SK-N-SH treated with all-trans-retinoic acid at 6 μM for 48 hours (cell line): ENCODE measurements at regions not wholly inside any gene's neighbourhood (a gene's known extent, or its start where the extent isn't known, plus 50 kb on each side); places are given as distances from the start of the nearest gene placed in this dataset.

Experiments
- ATAC-seq: fragments of 200-7000 bp; cut with Tn5 transposase; 3 replicates; pipeline ENCODE4 v1.9.1; 2020; ENCODE audit warnings: mild to moderate bottlenecking, moderate library complexity
- ARNTL ChIP-seq: fragments of 450-650 bp; formaldehyde crosslinking; IDR thresholded peaks from 2 replicates; pipeline ENCODE4 v1.5.0; 2020; ENCODE audit warnings: low read depth, mild to moderate bottlenecking, moderate library complexity, borderline replicate concordance
- BACH2 ChIP-seq: fragments of 250-450 bp; sonication (Bioruptor Pico); IDR thresholded peaks from 2 replicates; pipeline ENCODE4 v1.9.0; 2021; ENCODE audit warnings: mild to moderate bottlenecking, borderline replicate concordance
- CREB5 ChIP-seq: fragments of 250-450 bp; sonication (Bioruptor Pico); IDR thresholded peaks from 2 replicates; pipeline ENCODE4 v1.5.1; 2020; ENCODE audit warnings: low read depth, mild to moderate bottlenecking, moderate library complexity
- CSDC2 ChIP-seq: fragments of 250-450 bp; sonication (Bioruptor Pico); IDR thresholded peaks from 2 replicates; pipeline ENCODE4 v1.5.0; 2020; ENCODE audit warnings: mild to moderate bottlenecking, moderate library complexity
- CSRNP3 ChIP-seq: fragments of 250-450 bp; sonication (Bioruptor Pico); IDR thresholded peaks from 2 replicates; pipeline ENCODE4 v1.5.1; 2021; ENCODE audit warnings: mild to moderate bottlenecking, moderate library complexity
- ESRRG ChIP-seq: fragments of 250-450 bp; sonication (Bioruptor Pico); IDR thresholded peaks from 2 replicates; pipeline ENCODE4 v1.6.1; 2021; ENCODE audit warnings: mild to moderate bottlenecking
- GLIS3 ChIP-seq: fragments of 250-450 bp; sonication (Bioruptor Pico); IDR thresholded peaks from 2 replicates; pipeline ENCODE4 v1.5.0; 2020; ENCODE audit warnings: mild to moderate bottlenecking, moderate library complexity
- ISL1 ChIP-seq: fragments of 250-450 bp; sonication (Bioruptor Pico); IDR thresholded peaks from 2 replicates; pipeline ENCODE4 v2.1.2; 2022; ENCODE audit warnings: mild to moderate bottlenecking, moderate library complexity
- OSR1 ChIP-seq: fragments of 250-450 bp; sonication (Bioruptor Pico); IDR thresholded peaks from 2 replicates; pipeline ENCODE4 v1.8.0; 2022; ENCODE audit warnings: moderate library complexity, mild to moderate bottlenecking, inconsistent platforms
- PATZ1 ChIP-seq: fragments of 250-450 bp; sonication (Bioruptor Pico); IDR thresholded peaks from 2 replicates; pipeline ENCODE4 v1.8.0; 2020; ENCODE audit warnings: mild to moderate bottlenecking, moderate library complexity, borderline replicate concordance
- POU6F1 ChIP-seq: fragments of 250-450 bp; sonication (Bioruptor Pico); IDR thresholded peaks from 2 replicates; pipeline ENCODE4 v1.8.0; 2021; ENCODE audit warnings: low read depth, mild to moderate bottlenecking, moderate library complexity, borderline replicate concordance
- PPARA ChIP-seq: fragments of 250-450 bp; sonication (Bioruptor Pico); IDR thresholded peaks from 2 replicates; pipeline ENCODE4 v1.5.0; 2020; ENCODE audit warnings: mild to moderate bottlenecking, borderline replicate concordance
- RARB ChIP-seq: fragments of 250-450 bp; sonication (Bioruptor Pico); IDR thresholded peaks from 2 replicates; pipeline ENCODE4 v1.8.0; 2021; ENCODE audit warnings: mild to moderate bottlenecking, moderate library complexity
- SNAI2 ChIP-seq: fragments of 250-450 bp; sonication (Bioruptor Pico); IDR thresholded peaks from 2 replicates; pipeline ENCODE4 v1.5.0; 2020; ENCODE audit warnings: mild to moderate bottlenecking, moderate library complexity
- TCF4 ChIP-seq: fragments of 250-450 bp; sonication (Bioruptor Pico); IDR thresholded peaks from 2 replicates; pipeline ENCODE4 v1.8.0; 2021; ENCODE audit warnings: mild to moderate bottlenecking, moderate library complexity, borderline replicate concordance
- TOX ChIP-seq: fragments of 250-450 bp; sonication (Bioruptor Pico); IDR thresholded peaks from 2 replicates; pipeline ENCODE4 v1.8.0; 2021; ENCODE audit warnings: mild to moderate bottlenecking, moderate library complexity, borderline replicate concordance
- TSHZ2 ChIP-seq: fragments of 250-450 bp; sonication (Bioruptor Pico); IDR thresholded peaks from 2 replicates; pipeline ENCODE4 v1.5.0; 2020; ENCODE audit warnings: mild to moderate bottlenecking, moderate library complexity
- ZC3H10 ChIP-seq: fragments of 250-450 bp; sonication (Bioruptor Pico); IDR thresholded peaks from 2 replicates; pipeline ENCODE4 v1.5.1; 2021; ENCODE audit warnings: mild to moderate bottlenecking, moderate library complexity
- ZFP3 ChIP-seq: fragments of 250-450 bp; sonication (Bioruptor Pico); IDR thresholded peaks from 2 replicates; pipeline ENCODE4 v1.5.0; 2020; ENCODE audit warnings: mild to moderate bottlenecking, moderate library complexity
- ZFP30 ChIP-seq: fragments of 450-650 bp; formaldehyde crosslinking; IDR thresholded peaks from 2 replicates; pipeline ENCODE4 v1.5.0; 2022; ENCODE audit warnings: mild to moderate bottlenecking, moderate library complexity
- ZNF565 ChIP-seq: fragments of 450-650 bp; formaldehyde crosslinking; conservative IDR thresholded peaks from 2 replicates; pipeline ENCODE4 v1.5.0; 2020; ENCODE audit warnings: low read depth, mild to moderate bottlenecking, moderate library complexity
- ZNF70 ChIP-seq: fragments of 450-650 bp; formaldehyde crosslinking; IDR thresholded peaks from 2 replicates; pipeline ENCODE4 v1.5.0; 2020; ENCODE audit warnings: mild to moderate bottlenecking, moderate library complexity
- ZNF8 ChIP-seq: fragments of 450-650 bp; formaldehyde crosslinking; IDR thresholded peaks from 2 replicates; pipeline ENCODE4 v1.5.0; 2020; ENCODE audit warnings: mild to moderate bottlenecking, moderate library complexity

GRCh38 chr9:81035171-81035570, 654.2 kb downstream of the TLE1 start:
- peak; percentile 76 for ATAC-seq
- TF ChIP-seq SNAI2 (CRISPR knock-in tag), result no peak
- peak; percentile 20; the same call in 1 of the 2 replicates for TF ChIP-seq ZNF8 (CRISPR knock-in tag)
- TF ChIP-seq POU6F1, result 0 out of 2 replicates have a peak, but pooled peaks have one; percentile 44
- peak; percentile 67 for TF ChIP-seq ZFP3 (CRISPR knock-in tag)
- peak; percentile 88 for TF ChIP-seq CREB5 (CRISPR knock-in tag)
- no peak for TF ChIP-seq ARNTL (CRISPR knock-in tag)
- no peak; the same call in 1 of the 2 replicates for TF ChIP-seq RARB
- no peak for TF ChIP-seq OSR1 (CRISPR knock-in tag)
- TF ChIP-seq PPARA (CRISPR knock-in tag), result no peak
- peak; percentile 70; the same call in 1 of the 2 replicates for TF ChIP-seq ZC3H10
- 0 out of 2 replicates have a peak, but pooled peaks have one; percentile 64 for TF ChIP-seq ESRRG (CRISPR knock-in tag)
- no peak for TF ChIP-seq ZNF70 (CRISPR knock-in tag)
- 0 out of 2 replicates have a peak, but pooled peaks have one; percentile 31 for TF ChIP-seq CSRNP3 (CRISPR knock-in tag)
- TF ChIP-seq ISL1 (CRISPR knock-in tag), result peak; percentile 98
- no peak for TF ChIP-seq BACH2 (CRISPR knock-in tag)
- TF ChIP-seq GLIS3 (CRISPR knock-in tag), result peak; percentile 92
- no peak for TF ChIP-seq ZFP30 (CRISPR knock-in tag)
- peak; percentile 89 for TF ChIP-seq TCF4 (CRISPR knock-in tag)
- peak; percentile 60; the same call in 1 of the 2 replicates for TF ChIP-seq TOX (CRISPR knock-in tag)
- 0 out of 2 replicates have a peak, but pooled peaks have one; percentile 51 for TF ChIP-seq CSDC2 (CRISPR knock-in tag)
- peak; percentile 87; the same call in 1 of the 2 replicates for TF ChIP-seq PATZ1 (CRISPR knock-in tag)
- peak; percentile 94 for TF ChIP-seq TSHZ2
- no peak for TF ChIP-seq ZNF565 (CRISPR knock-in tag)

- ATAC-seq, result no peak
- no peak for TF ChIP-seq POU6F1
- TF ChIP-seq ZNF8 (CRISPR knock-in tag), result no peak
- TF ChIP-seq SNAI2 (CRISPR knock-in tag), result no peak
- no peak for TF ChIP-seq TSHZ2
- TF ChIP-seq ZFP3 (CRISPR knock-in tag), result no peak
- TF ChIP-seq, all 23 proteins: peak for 0
Measured at GRCh38 chr9:81032831-81033230, 656.5 kb downstream of the TLE1 start.
